Pancreas (tissue), 10 donors: ENCODE measurements at regions not wholly inside any gene's neighbourhood (a gene's known extent, or its start where the extent isn't known, plus 50 kb on each side); places are given as distances from the start of the nearest gene placed in this dataset.
"Not testable (repeated sequence)": the region's sequence is repeated elsewhere in the genome, so short reads cannot be mapped to it uniquely, and the experiment has no call there.

Experiments used
- ATAC-seq, 4 donors: fragments of 200-7000 bp; cut with Tn5 transposase; one replicate each; pipeline versions ENCODE4 v1.8.0 to v1.9.1; 2020; ENCODE audit warnings: mild to moderate bottlenecking in 4 of 4, moderate library complexity in 4 of 4
- DNase-seq, 6 donors: peaks; one replicate each; pipeline ENCODE4 v3.0.0-alpha.2; 2020
- FAIRE-seq: peaks from 2 replicates; lab custom pipeline; 2012; peaks lifted over from hg19 to GRCh38; lab: Jason Lieb, UNC
- H3K27ac ChIP-seq, 4 donors: fragments of 200-600 bp; sonication (generic); 1 replicate in 3 of 4; 2 replicates in 1 of 4; pipeline versions ENCODE4 v1.5.0 to v1.8.0; 2020
- H3K27me3 ChIP-seq, 4 donors: fragments of 200-600 bp; one replicate each; pipeline ENCODE4 v1.8.0; 2021
- H3K36me3 ChIP-seq, 3 donors: fragments of 200-600 bp; sonication (generic) in 1 of 3; one replicate each; pipeline versions ENCODE4 v1.5.0 to v1.8.0; 2020 to 2021
- H3K4me1 ChIP-seq, 3 donors: fragments of 200-600 bp; one replicate each; pipeline ENCODE4 v1.8.0; 2021
- H3K4me3 ChIP-seq, 4 donors: fragments of 200-600 bp; sonication (generic) in 2 of 4; one replicate each; pipeline versions ENCODE4 v1.5.0 to v1.8.0; 2020 to 2021
- H3K9me3 ChIP-seq, 4 donors: fragments of 200-600 bp; one replicate each; pipeline ENCODE4 v1.8.0; 2021
- WGBS, 2 donors: extraction: QIAGEN DNeasy Blood & Tissue Kit; methylation state at CpG; one replicate each; pipeline ENCODE4 v1.1.7; 2013; 5-methylcytosine and 5-hydroxymethylcytosine counted together
- intact Hi-C, 3 donors: fragments of 100-400 bp; cut with DNase I; formaldehyde crosslinking; loops; one replicate each; pipeline versions ENCODE4 v1.11.1 to v1.14.2; 2022
- donor health status: healthy with polysubstance abuse.
- donor health status: DM: no; HTN: no; CAD: no; lungs with moderate emphysema.
- donor health status: DM: no; HTN: no; CAD: no.
- donor health status: control.
- donor health status: control.
- donor health status: Bipolar disorder and iron deficiency.
- donor health status: DM: yes; HTN: yes; CAD: no.
- donor health status: DM: no; HTN: no; CAD: no.
- donor health status: DM: no; HTN: no; CAD: no.
- donor health status: DM: yes; HTN: yes; CAD: no.

DNA sequence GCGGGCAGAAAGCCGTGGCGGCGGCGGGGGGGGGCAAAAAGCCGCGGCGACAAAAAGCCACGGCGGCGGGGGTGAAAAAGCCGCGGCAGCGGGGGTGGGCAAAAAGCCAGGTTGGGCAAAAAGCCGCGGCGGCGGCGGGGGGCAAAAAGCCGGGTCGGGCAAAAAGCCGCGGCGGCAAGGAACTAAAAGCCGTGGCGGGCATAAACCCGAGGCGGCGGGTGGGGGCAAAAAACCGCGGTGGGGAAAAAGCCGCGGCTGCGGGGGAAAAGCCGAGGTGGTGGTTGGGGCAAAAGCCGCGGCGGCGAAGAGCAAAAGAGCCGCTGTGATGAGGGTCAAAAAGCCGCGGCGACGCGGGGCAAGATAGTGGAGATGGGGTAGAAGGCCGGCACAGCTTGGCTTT, 1834.2 kb downstream of the FOXD4L5 start:
- H3K36me3 ChIP-seq, intact Hi-C loops, H3K4me1 ChIP-seq, H3K27ac ChIP-seq, H3K27me3 ChIP-seq, H3K9me3 ChIP-seq, ATAC-seq, FAIRE-seq, H3K4me3 ChIP-seq: not testable (repeated sequence)
- 1 to 2% methylated on average over 19 to 31 of the region's 46 CpGs for whole genome bisulfite sequencing, 2 donors
- peak in 4 of 6 donors; percentile 3 to 30 (median 17) for DNase-seq

DNA sequence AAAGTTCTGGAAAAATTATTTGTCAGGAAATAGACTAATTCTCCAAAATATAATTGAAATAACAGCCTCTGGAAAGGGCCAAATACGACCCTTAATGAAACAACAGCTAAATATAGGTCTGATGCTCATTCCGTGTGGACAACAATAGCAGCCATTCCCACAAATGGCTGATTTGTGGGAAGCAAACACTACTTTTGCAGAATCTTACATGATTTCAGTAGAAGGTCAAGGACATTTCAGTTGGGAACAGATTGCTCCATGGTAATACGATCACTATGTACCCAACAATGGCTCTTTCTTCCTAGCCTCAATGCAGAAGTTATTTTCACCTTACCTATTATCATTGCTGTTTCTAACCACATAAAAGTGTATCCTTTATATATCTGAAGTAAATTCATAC, 1859.9 kb downstream of the FOXD4L5 start:
- DNase-seq, H3K36me3 ChIP-seq, H3K27ac ChIP-seq, FAIRE-seq, H3K27me3 ChIP-seq, H3K4me1 ChIP-seq, ATAC-seq, intact Hi-C loops, H3K4me3 ChIP-seq, H3K9me3 ChIP-seq: not testable (repeated sequence)
- 0 to 43% methylated on average over 1 of the region's 3 CpGs for WGBS, 2 donors

DNA sequence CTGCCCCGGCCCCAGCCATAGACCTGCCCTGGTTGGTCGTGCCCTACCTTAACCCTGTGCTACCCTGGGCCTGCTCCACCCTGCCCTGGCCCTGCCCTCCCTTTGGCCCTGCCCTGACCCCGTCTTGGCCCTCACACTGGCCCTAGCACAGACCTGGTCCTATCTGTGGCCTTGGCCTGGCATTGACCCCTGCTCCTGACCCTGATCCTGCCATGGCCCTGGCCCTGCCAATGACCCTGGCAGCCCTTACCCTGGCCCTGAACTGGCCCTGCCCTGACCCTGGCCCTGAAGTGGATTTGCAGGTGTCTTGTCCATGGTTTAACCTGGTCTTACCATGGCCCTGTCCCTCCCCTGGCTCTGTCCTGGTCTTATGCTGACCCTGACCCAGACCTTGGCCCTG, 1894.1 kb downstream of the FOXD4L5 start:
- intact Hi-C loops, H3K4me1 ChIP-seq, H3K36me3 ChIP-seq, H3K9me3 ChIP-seq, H3K27me3 ChIP-seq, H3K27ac ChIP-seq, ATAC-seq, H3K4me3 ChIP-seq, FAIRE-seq: not testable (repeated sequence)
- peak in 1 of 6 donors; percentile 16 for DNase-seq
- 80% methylated on average over 1 of the region's 3 CpGs; no CpG with 5 or more reads in 1 of the 2 donors for WGBS, 2 donors

DNA sequence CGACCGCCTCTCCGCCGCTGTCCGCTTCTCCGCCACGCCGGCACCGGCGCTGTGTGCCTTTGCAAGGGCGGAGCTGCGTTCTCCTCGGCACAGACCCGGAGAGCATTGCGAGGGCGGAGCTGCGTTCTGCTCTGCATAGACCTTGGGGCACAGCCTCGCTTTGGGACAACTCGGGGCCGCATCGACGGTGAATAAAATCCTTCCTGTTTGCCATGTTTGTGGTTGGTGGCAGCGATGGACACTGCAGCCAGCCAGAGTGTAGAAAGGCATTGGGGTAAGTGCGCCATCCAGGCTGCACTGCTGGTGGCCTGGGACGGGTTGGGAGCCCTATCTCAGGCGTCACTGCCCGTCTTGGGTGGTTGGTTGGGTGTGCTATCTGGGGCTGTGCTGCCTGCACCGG, 1899.5 kb downstream of the FOXD4L5 start:
- H3K9me3 ChIP-seq, H3K27ac ChIP-seq, H3K4me3 ChIP-seq, H3K27me3 ChIP-seq, FAIRE-seq, ATAC-seq, H3K4me1 ChIP-seq, intact Hi-C loops, H3K36me3 ChIP-seq: not testable (repeated sequence)
- WGBS, 2 donors = 56 to 64% methylated on average over 6 of the region's 28 CpGs
- peak in 2 of 6 donors; percentile 13 for DNase-seq

DNA sequence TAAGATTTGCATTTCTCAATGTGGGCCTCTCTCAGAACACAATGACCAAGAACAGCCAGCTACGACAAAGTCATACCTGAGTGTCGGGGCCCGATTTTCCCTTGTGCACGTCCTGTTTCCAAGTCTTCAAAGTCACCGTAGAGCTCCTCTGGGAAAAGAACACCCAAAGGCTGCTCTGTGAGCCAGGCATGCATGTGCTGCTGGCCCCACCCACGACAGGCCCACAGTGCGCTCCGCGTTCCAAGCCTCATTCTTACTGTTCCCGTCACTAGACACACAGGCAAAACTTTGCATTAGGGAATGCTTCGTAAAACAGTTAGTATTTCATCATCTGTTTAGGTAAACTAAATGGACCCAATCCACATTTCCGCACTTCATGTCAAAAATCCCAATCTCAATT, 1905.1 kb downstream of the FOXD4L5 start:
- WGBS, 2 donors = 76 to 85% methylated on average over 11 to 12 of the region's 12 CpGs
- FAIRE-seq, H3K27ac ChIP-seq, H3K4me3 ChIP-seq, H3K4me1 ChIP-seq, ATAC-seq, H3K27me3 ChIP-seq, H3K9me3 ChIP-seq, H3K36me3 ChIP-seq, intact Hi-C loops: not testable (repeated sequence)
- DNase-seq = peak in 1 of 6 donors; percentile 20

DNA sequence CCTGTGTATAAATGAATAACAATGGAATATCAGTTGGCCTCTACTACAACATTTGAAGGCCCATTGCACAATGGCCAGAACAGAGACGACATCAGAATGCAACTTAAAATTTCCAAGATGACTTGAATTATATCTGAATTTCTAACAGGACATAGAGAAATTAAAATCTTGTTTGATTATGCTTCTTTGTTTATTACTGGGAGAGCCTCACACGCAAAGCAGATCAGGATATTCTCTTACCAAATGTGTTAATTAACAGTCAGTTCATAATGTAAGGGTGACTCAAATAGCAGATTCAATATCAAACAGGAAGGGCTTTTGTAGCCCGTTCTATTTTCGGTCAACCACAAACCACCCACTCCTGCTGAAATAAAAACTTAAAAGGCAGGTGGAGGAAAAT, 1930.8 kb downstream of the FOXD4L5 start:
- DNase-seq, ATAC-seq, H3K27me3 ChIP-seq, H3K4me3 ChIP-seq, H3K27ac ChIP-seq, H3K36me3 ChIP-seq, intact Hi-C loops, H3K4me1 ChIP-seq, FAIRE-seq, H3K9me3 ChIP-seq: not testable (repeated sequence)
- WGBS, 2 donors = 72 to 88% methylated on average over 2 of the region's 4 CpGs

DNA sequence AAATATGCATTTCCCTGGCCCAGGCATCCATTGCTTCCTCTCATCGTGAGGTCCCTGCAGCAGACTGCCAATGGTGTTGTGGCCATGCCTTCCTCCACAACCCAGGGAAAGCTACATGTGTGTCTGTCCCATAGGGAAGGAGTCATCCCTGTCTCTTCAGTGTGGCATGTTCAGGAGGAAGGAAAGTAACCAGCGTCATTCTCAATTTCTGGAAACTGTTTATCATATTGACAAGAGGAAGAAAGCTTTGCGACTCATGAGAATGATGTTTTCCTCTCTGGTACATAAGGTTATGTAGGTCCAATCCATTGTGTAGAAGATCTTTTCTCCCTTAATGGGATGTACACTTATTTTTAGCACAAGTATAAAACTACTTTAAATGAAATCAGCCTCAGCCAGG, 1937.7 kb downstream of the FOXD4L5 start:
- FAIRE-seq, H3K36me3 ChIP-seq, H3K4me3 ChIP-seq, H3K27ac ChIP-seq, intact Hi-C loops, H3K27me3 ChIP-seq, H3K9me3 ChIP-seq, DNase-seq, H3K4me1 ChIP-seq, ATAC-seq: not testable (repeated sequence)
- 81% methylated on average over 2 of the region's 3 CpGs for WGBS, 2 donors

DNA sequence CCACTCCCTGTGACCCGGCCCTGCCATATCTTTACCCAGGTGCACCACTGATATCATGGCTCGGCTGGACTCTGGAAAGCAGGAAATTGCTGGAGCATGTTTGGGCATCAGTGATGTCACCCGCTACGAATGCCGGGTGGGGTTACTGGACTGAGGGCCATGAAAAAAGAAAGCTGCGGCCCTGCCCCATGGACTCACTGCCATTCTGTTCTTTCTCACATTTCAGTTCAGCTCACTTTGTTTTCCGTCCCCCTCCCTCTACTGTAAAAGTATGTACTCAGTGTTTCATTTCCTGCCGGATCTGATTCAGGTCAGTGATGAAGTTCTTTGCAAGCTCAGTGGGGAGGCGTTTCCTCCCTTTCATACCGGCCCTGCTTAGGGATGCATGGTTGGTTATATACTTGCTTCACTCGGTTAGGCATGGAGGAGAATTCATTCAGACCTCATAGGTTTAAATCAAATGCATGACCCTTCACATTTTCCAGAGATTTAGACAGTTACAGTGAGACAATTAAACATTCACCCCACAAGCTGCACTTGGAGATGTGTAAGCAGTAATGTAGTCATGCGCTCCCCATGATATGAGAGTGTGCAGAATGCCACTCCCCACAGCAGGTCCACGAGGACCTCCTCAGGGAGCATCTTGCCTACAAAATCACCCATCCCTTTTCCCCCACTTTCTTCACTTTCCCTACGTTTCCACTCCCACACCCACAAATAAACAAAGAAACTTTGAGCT, 1938.5 kb downstream of the FOXD4L5 start:
- H3K36me3 ChIP-seq, H3K9me3 ChIP-seq, H3K4me1 ChIP-seq, H3K27me3 ChIP-seq, H3K27ac ChIP-seq, ATAC-seq, intact Hi-C loops, FAIRE-seq, H3K4me3 ChIP-seq: not testable (repeated sequence)
- peak in 1 of 6 donors; percentile 24 for DNase-seq
- 84 to 85% methylated on average over 10 of the region's 14 CpGs for WGBS, 2 donors

DNA sequence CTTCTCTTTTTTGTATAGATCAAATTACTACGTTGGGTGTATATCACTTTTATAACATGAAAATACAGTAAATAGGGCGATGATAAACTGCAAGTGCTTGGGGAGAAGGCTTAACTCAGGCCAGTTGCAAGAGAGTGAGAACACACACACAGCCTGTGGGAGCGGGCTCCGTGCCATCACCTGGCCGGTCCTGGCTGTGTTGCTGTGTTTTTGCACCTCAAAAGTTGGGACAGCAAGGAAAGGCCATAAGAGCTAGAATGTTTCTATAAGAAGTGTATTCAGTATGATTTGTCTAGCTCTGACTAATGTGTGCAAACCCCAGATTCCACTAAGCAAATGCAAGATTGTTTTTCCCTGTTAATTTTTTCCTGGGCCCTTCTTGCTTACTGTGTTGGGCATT, 1940.6 kb downstream of the FOXD4L5 start:
- H3K4me3 ChIP-seq, H3K36me3 ChIP-seq, FAIRE-seq, H3K27me3 ChIP-seq, H3K9me3 ChIP-seq, H3K4me1 ChIP-seq, ATAC-seq, intact Hi-C loops: not testable (repeated sequence)
- WGBS, 2 donors = 41 to 61% methylated on average over 3 of the region's 5 CpGs
- peak; percentile 50 to 79 (median 74) for DNase-seq
- H3K27ac ChIP-seq = peak overlapping the region in 1 of 4 donors; percentile 44

DNA sequence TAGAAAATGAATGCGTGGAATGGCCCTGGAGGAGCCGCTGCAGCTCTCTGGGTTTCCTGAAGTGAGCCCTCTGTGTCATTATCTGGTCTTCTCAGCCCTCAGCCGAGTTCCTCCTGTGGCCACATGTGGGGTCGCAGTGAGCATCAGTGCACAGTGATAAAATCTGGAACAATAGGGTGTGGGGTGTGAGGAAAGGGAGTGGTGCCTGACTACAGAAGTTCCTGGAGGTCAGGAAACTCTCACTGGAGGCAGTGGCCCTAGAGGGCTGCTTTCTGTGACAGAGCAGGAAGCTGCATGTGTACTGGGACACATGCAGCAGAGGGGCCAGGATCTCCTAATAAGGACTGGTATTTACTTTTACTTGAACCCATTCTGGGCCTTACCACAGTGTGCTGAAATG, 1942.5 kb downstream of the FOXD4L5 start:
- DNase-seq, H3K27ac ChIP-seq, H3K4me1 ChIP-seq, ATAC-seq, H3K36me3 ChIP-seq, H3K9me3 ChIP-seq, intact Hi-C loops, FAIRE-seq, H3K4me3 ChIP-seq, H3K27me3 ChIP-seq: not testable (repeated sequence)
- 66 to 91% methylated on average over 2 of the region's 4 CpGs for WGBS, 2 donors

DNA sequence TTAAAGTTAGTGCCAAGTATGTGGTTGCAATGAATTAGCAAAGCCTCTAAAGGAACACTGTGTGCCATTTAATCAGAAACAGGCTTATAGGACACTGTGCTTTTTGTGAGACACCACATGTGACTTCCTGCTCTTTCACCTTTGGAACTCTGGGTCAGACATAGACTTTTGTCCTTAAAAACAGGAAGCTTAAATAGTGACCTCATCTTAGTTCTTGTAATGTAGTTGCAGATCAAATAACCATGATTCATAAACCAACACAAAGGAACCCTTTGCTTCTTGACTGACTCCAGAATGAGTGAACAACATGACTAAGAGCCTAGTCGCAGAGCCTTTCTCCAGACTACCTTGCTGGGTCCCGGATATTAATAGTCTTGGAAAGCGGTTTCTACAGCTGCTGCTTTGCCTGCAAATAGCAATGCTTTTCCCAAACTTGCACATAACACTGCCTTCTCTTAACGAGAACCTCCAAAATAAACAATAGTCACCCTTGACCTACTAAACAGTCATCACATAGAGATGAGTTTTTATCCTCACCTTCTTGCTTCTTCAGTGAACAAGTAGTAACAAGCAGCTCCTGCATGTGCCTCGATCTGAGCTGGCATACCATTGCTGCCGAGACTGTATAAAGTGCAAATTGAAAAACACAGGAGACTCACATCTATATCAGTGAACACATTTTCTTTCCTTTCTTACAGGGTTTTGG, 1947.0 kb downstream of the FOXD4L5 start:
- H3K4me1 ChIP-seq, H3K4me3 ChIP-seq, H3K9me3 ChIP-seq, DNase-seq, intact Hi-C loops, H3K27me3 ChIP-seq, ATAC-seq, FAIRE-seq, H3K36me3 ChIP-seq: not testable (repeated sequence)
- 65 to 72% methylated on average over 4 to 5 of the region's 6 CpGs for WGBS, 2 donors
- H3K27ac ChIP-seq = peak overlapping the region; percentile 54 to 69 (median 60)

DNA sequence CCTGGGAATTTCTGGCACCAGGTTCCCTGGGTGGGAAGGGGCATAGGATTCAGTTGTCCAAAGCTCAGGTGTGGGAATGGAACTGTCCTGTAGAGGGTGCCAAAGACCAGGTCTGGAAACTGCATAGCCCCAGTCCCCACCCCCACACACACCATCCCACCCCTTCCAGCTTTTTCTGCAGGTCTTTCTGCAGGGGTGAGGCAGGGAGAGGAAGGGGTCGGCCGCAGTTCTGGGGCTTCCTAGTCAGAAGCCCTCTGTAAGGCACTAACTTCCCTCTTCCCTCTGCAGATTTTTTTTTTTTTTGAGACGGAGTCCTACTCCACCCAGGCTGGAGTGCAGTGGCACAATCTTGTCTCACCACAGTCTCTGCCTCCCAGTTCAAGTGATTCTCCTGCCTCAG, 1949.7 kb downstream of the FOXD4L5 start:
- intact Hi-C loops, H3K27ac ChIP-seq, H3K27me3 ChIP-seq, H3K9me3 ChIP-seq, H3K36me3 ChIP-seq, H3K4me3 ChIP-seq, H3K4me1 ChIP-seq, ATAC-seq, FAIRE-seq: not testable (repeated sequence)
- peak in 2 of 6 donors; percentile 15 to 20 for DNase-seq
- 29% methylated on average over 3 of the region's 3 CpGs; no CpG with 5 or more reads in 1 of the 2 donors for WGBS, 2 donors
